GM18505 (cell line): ENCODE measurements at regions not wholly inside any gene's neighbourhood (a gene's known extent, or its start where the extent isn't known, plus 50 kb on each side); places are given as distances from the start of the nearest gene placed in this dataset.

Experiments
- ATAC-seq: cut with Tn5 transposase; IDR thresholded peaks from one replicate; pipeline ENCODE4 v1.9.1; 2021; ENCODE audit not compliant: unreplicated experiment
- POLR2A ChIP-seq: IDR thresholded peaks from 4 replicates; pipeline ENCODE4 v1.6.1; 2011; ENCODE audit warnings: borderline replicate concordance; ENCODE audit not compliant: insufficient read depth, insufficient read length; ENCODE audit errors: extremely low read depth

DNA sequence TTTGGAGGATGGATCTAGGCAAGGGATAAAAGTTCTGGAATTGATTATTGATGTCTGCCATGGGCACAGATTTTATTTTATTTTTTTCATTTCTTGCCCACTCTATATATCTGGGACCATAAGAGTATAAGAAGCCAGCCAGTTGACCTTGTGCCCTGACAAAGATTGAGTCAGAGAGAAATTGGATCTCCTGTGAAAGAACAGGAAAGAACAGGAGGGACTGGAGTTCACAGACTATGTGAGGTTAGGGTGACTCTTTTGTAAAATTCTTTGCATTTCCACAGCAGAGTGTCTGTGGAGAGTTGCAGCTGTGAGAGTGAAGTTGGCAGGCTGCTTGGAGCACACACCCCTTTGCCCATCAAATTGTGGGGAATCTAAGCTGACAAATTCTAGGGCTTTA is 358.4 kb upstream of the TBX3 start:
- ATAC-seq = no peak
- no peak for TF ChIP-seq POLR2A

DNA sequence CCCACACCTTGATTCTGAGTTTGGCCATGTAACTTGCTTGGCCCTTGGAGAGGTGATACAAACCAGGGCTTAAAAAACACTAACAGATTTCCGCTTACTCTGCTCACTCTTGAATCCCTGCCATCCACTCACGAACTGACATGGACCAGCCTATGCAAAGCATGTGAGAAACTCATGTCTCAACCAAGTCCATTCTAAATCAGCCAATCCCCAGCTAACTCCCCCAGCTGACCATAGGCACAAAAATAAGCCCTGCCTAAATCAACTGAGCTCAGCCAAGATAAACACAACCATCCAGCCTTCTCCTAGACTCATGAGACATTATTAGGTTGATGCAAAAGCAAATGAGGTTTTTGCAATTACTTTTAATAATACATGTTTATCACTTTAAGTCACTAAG is 353.9 kb upstream of the TBX3 start:
- TF ChIP-seq POLR2A = no peak
- no peak for ATAC-seq

GRCh38 chr12:115035535-115036107 is 351.6 kb upstream of the TBX3 start:
- no peak for ATAC-seq
- no peak for TF ChIP-seq POLR2A

GRCh38 chr12:115032521-115032920 is 348.5 kb upstream of the TBX3 start:
- no peak for TF ChIP-seq POLR2A
- ATAC-seq = no peak

DNA sequence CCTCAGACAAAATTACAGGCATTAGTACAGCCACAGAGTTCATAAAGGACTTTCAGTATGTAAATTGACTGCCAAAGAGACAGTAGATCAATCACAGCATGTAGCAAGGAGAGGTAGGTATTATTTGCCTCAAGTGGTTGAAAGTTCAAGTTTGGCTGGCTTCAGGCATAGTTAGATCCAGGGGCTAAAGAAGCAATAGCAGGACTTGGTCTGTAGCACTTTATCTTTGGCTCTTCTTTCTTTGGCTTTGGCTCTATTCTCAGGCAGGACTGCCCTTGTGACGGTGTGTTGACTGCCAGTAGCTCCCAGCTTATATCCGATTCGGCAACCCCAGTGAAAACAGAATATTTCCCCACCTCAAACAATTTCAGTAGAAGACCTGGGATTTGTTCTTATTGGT is 346.0 kb upstream of the TBX3 start:
- ATAC-seq = no peak
- no peak for TF ChIP-seq POLR2A

- no peak for ATAC-seq
- no peak for TF ChIP-seq POLR2A
Measured at GRCh38 chr12:115024531-115024930, 340.6 kb upstream of the TBX3 start.

GRCh38 chr12:115023279-115024265 is 339.6 kb upstream of the TBX3 start:
- no peak for TF ChIP-seq POLR2A
- no peak for ATAC-seq

DNA sequence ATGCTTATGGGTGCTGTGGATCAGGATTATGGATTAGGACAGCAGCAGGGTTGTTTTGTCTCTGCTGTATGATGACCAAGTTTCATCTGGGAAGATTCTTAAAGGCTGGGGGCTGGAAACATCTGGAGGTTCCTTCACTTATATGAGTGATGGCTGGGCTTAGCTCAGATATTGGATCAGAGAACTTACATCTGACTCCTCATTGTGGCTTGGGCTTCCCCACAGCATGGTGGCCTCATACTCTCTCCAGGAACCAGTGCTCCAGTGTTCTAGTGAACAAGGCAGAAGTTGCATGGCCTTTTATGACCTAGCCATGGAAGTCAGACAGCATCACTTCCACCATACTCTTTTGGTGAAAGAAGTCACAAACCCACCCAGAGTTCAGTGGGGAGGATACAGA is 336.1 kb upstream of the TBX3 start:
- TF ChIP-seq POLR2A = no peak
- no peak for ATAC-seq

DNA sequence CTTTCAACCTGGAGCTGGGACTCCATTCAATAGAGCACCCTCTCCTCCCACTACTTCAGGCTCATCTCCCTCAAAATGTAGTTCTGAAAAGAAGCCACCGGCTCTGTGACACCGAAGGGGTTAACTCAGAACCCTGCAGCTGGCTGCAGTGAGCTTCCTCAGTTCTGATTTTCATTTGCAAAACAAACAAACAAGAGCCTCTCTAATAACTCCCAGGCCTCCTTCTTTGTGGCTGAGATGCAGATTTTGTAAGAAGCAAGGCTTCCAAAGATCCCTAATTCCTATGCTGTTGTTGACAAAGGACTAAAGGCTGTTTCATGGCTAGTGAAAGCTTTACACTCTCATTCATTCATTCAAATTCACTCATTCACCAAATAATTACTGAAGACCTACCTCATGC is 333.4 kb upstream of the TBX3 start:
- no peak for ATAC-seq
- no peak for TF ChIP-seq POLR2A

GRCh38 chr12:115013236-115013981 is 329.4 kb upstream of the TBX3 start:
- no peak for ATAC-seq
- TF ChIP-seq POLR2A = no peak

DNA sequence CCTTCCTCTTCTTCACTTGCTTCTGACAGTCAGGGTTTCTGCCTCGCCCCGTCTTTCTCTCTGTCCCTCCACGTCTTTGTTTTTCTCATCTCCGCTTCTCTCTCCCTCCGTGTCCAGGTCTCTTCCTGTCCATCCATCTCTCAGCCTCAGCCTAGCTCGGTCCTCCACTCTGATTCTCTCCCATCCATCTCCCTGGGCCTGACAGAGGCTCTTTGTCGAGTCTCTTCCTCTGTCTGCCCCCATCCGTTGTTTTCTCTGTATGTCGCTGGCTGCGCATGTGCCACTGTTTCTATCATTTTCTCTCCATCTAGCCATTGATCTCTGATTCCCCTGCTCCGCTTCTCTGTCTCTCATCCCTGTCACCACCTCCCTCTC is 328.9 kb upstream of the TBX3 start:
- no peak for ATAC-seq

DNA sequence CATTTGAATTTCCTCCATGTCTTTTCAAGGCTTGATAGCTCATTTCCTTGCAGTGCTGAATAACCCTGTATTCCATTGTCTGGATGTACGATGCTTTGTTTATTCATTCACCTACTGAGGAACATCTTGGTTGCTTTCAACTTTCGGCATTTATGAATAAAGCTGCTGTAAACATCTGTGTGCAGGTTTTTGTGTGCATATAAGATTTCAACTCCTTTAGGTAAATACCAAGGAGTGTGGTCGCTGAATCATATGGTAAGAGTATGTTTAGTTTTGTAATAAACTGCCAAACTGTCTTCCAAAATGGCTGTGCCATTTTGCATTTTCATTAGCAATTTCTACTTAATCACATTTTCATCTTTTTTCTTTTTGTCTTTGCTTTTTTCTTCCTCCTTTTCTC is 327.7 kb upstream of the TBX3 start:
- ATAC-seq = no peak
- TF ChIP-seq POLR2A = no peak

More for the DNA sequence above, 328.9 kb upstream of the TBX3 start:
- no peak for TF ChIP-seq POLR2A

GRCh38 chr12:115010324-115010995 is 326.5 kb upstream of the TBX3 start:
- TF ChIP-seq POLR2A = no peak
- no peak for ATAC-seq

DNA sequence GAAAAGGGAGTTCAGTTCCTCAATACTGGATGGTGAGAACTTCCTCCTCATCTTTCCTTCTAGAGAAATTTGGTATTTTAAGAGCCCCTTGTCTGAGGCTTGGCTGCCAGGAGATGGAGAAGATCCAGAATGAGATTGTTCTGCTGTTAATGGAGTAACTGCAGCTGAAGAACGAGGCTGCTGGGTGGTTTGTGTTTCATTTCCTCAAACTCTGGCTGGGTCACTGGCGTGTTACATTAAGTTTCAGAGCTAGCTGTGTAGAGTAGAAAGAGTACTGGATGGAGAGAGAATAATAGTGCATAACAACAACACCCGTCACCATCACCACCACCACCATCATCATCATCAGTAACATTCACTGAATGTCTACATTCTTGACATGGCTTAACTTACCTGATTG is 325.0 kb upstream of the TBX3 start:
- no peak for ATAC-seq
- TF ChIP-seq POLR2A = no peak
